ENCODE measurements at regions not wholly inside any gene's neighbourhood (a gene's known extent, or its start where the extent isn't known, plus 50 kb on each side); places are given as distances from the start of the nearest gene placed in this dataset.

DNA sequence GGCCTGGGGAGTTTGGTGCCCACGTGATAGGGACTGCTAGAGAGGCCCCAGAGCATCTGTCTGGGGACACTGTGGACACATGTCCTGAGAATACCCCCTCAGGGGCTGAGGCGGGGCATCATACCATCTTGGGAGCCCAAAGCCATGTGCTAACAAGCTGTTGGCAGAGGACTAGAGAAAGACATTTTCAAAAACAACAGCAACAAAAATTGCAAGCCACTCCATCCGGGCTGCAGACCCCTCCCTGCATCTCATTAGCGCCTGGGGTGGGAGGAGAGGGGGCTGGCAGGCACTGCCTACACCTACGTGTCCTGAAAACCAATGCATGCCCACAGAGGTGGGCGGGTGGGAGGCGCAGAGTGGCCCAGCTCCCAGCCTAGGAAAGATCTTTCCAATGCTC lies 507.4 kb upstream of the PODXL start:
- POLR2A ChIA-PET, result no interaction called here
- DNase-seq (ENCODE audit: low read depth, low spot score), result no peak
- CTCF ChIA-PET, result interaction anchor here (2.1 kb wide), 1 partner anchor 9 kb away, joined by 6 read pairs; no protein-coding TSS in a partner anchor
- no peak overlapping the region for H3K4me3 ChIP-seq (ENCODE audit: low read depth, low read length)
- TF ChIP-seq, protein P1, sequence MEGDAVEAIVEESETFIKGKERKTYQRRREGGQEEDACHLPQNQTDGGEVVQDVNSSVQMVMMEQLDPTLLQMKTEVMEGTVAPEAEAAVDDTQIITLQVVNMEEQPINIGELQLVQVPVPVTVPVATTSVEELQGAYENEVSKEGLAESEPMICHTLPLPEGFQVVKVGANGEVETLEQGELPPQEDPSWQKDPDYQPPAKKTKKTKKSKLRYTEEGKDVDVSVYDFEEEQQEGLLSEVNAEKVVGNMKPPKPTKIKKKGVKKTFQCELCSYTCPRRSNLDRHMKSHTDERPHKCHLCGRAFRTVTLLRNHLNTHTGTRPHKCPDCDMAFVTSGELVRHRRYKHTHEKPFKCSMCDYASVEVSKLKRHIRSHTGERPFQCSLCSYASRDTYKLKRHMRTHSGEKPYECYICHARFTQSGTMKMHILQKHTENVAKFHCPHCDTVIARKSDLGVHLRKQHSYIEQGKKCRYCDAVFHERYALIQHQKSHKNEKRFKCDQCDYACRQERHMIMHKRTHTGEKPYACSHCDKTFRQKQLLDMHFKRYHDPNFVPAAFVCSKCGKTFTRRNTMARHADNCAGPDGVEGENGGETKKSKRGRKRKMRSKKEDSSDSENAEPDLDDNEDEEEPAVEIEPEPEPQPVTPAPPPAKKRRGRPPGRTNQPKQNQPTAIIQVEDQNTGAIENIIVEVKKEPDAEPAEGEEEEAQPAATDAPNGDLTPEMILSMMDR (IDR thresholded peaks at IDR 0.05; ENCODE audit: insufficient read depth, low read length, missing control alignments), result no peak

DNA sequence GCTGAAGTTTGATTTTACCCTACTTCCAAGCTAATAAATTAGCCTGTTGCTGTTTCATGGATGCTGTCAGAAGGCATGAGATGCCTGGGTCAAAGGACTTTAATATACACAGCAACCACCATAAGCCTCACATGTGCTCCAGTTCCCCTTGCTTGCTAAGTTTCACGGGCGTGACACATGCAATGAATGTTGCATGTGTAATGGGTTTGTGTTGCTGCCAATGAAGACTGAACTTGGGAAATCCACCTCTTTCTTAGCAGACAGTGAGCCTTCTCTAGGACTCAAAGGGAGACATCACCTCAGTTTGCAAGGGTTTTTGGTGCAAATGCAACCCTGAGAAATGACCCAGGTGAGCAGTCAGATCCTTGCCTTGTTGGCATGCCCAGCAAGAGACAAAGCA lies 505.5 kb upstream of the PODXL start:
- ChIA-PET POLR2A (no interaction called here), CTCF (interaction anchor here (1.1 to 4.2 kb wide), 3 partner anchors 11 to 117 kb away, joined by 4 to 19 read pairs (median 5); no protein-coding TSS in a partner anchor)
- DNase-seq (ENCODE audit: low read depth, low spot score), result peak; percentile 21
- TF ChIP-seq, protein P1 (IDR thresholded peaks at IDR 0.05; ENCODE audit: insufficient read depth, low read length, missing control alignments), result no peak
- no peak overlapping the region for H3K4me3 ChIP-seq (ENCODE audit: low read depth, low read length)

DNA sequence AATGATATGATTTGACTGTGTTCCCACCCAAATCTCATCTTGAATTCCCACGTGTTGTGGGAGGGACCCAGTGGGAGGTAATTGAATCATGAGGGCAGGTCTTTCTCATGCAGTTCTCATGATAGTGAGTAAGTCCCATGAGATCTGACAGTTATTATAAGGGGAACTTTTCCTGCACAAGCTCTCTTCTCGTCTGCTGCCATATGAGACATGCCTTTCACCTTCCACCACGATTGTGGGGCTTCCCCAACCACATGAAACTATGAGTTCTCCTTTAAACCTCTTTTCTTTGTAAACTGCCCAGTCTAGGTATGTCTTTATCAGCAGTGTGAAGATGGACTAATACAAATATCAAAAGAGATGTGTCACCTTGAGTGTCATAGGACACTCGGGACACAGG lies 502.7 kb upstream of the PODXL start:
- TF ChIP-seq, protein P1 (IDR thresholded peaks at IDR 0.05; ENCODE audit: insufficient read depth, low read length, missing control alignments), result no peak
- CTCF ChIA-PET, result interaction anchor here (2.1 to 4.2 kb wide), 2 partner anchors 11 to 200 kb away, joined by 6 to 19 read pairs; no protein-coding TSS in a partner anchor
- POLR2A ChIA-PET, result no interaction called here
- DNase-seq (ENCODE audit: low read depth, low spot score), result no peak
- no peak overlapping the region for H3K4me3 ChIP-seq (ENCODE audit: low read depth, low read length)

DNA sequence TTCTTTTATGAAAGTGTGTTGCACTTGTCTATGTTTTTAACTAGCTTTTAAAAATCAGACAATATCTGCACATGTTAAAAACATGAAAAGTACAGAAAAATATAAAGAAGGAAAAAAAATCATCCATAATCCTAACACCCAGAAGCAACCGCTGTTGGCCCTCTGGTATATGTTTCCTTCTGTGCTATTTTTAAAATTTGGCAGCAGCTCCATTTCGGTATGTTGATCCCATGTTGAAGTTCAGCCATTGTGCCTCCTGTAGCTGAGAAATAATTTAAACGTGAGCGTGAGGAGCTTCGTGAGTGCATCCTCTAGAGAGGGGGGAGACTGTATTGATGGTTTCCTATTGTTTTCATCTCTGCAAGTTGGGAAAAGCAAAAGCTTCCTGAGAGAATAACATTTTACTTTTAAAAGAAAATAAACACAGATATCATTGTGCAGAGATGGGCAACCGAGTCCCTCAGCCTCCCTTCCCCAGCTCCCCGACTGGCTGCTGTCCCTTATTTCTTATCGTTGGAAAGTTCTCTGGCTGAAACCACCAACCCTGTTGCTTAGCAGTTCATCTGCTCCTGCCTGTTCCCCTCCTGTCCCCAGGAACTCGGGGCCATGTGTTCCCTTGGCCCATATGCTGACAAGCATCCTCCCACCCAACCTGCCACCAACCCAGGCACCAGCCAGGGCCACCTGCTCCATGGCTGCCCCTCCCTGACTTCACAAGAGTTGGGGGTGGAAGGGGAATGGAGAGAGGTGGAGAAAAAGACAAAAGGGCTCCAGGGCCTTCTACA lies 499.1 kb upstream of the PODXL start:
- DNase-seq (ENCODE audit: low read depth, low spot score), result no peak
- ChIA-PET CTCF (interaction anchor here (0.8 to 2.6 kb wide), 4 partner anchors 8 to 196 kb away, joined by 3 to 12 read pairs (median 4); no protein-coding TSS in a partner anchor), POLR2A (no interaction called here)
- H3K4me3 ChIP-seq (ENCODE audit: low read depth, low read length), result no peak overlapping the region
- TF ChIP-seq, protein P1 (IDR thresholded peaks at IDR 0.05; ENCODE audit: insufficient read depth, low read length, missing control alignments), result no peak

DNA sequence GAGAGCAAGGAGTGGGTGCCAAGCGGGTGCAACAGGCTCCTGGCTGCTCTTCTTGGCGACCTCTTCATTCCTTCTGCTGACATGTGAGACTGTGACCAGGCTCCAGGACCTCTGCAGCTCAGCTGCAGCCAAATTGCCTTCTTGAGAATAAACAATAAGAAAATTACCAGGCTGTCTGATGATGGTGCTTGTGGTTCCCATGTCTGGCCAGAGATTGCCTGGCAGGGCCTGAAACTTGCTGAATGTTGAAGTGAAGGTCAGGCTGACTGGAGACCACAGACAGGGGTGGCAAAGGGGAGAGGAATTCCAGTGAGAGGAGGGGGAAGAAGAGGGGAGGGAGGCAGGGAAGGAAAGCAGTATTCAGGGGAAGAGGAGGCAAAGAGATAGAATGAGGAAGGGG lies 497.4 kb upstream of the PODXL start:
- no peak overlapping the region for H3K4me3 ChIP-seq (ENCODE audit: low read depth, low read length)
- POLR2A ChIA-PET, result no interaction called here
- TF ChIP-seq, protein P1 (IDR thresholded peaks at IDR 0.05; ENCODE audit: insufficient read depth, low read length, missing control alignments), result no peak
- DNase-seq (ENCODE audit: low read depth, low spot score), result no peak
- CTCF ChIA-PET, result interaction anchor here (0.8 to 1.2 kb wide), 2 partner anchors 8 to 195 kb away, joined by 3 read pairs; no protein-coding TSS in a partner anchor

DNA sequence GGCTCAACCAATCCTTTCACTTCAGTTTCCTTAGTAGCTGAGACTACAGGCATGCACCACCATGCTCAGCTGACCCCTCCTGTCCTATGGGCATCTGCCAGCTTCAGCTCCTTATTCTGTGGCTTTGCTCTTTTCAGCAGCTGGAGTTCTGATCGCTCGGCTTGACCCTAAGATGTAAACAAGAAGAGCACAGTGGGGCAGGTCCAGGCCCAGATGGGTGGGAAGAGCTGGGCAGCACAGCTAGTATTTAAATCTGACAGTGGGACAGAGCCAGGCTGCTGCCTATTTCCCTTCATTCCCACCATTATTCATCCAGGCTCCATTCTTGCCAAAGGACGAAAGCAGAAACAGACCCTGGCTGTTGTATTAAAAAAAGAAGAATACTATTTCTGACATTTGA lies 494.9 kb upstream of the PODXL start:
- no peak overlapping the region for H3K4me3 ChIP-seq (ENCODE audit: low read depth, low read length)
- TF ChIP-seq, protein P1 (IDR thresholded peaks at IDR 0.05; ENCODE audit: insufficient read depth, low read length, missing control alignments), result no peak
- ChIA-PET CTCF (interaction anchor here (0.7 to 1.4 kb wide), 4 partner anchors 9 to 361 kb away, joined by 3 to 9 read pairs (median 4); no protein-coding TSS in a partner anchor), POLR2A (no interaction called here)
- DNase-seq (ENCODE audit: low read depth, low spot score), result no peak

Measured in AG04449 (cell line).